ENCODE measurements at regions not wholly inside any gene's neighbourhood (a gene's known extent, or its start where the extent isn't known, plus 50 kb on each side); places are given as distances from the start of the nearest gene placed in this dataset.

DNA sequence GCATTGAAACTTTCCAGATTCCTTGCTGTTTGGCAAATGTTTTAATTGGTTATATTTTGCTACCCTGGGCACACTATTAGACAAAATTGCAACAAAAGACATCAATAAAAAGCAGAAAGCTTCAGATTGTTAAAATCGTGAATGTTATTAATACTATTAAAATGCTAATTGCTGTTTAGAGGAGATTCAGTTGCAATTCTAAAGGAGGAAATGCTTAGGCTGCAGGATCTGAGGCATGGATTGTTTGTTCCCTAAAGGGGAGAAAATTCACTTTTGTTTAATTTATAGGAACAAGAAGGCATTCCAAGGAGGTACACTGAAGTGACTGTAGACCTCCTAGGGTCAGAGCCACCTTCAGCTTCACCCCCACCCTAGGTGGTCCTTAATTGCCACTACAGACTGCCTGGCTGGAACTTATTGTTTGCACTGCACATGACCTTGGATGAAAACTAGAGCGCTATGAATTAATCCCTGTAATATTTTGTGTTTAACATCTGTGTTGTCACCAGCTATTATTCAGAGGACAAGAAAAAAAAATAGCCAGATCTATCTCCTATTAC is 1266.9 kb upstream of the ADGRL2 start:
- TF ChIP-seq NFIC (IDR thresholded peaks at IDR 0.05) (no peak), FOXM1 (IDR thresholded peaks at IDR 0.05; ENCODE audit: borderline replicate concordance, low read depth) (no peak), YY1 (IDR thresholded peaks at IDR 0.05; ENCODE audit: low read depth) (no peak), RAD21 (IDR thresholded peaks at IDR 0.05; ENCODE audit: low read depth) (no peak), TAF1 (IDR thresholded peaks at IDR 0.05; ENCODE audit: low read depth) (no peak), EGR1 (IDR thresholded peaks at IDR 0.05) (no peak), CEBPB (IDR thresholded peaks at IDR 0.05) (no peak), EP300 (IDR thresholded peaks at IDR 0.05; ENCODE audit: borderline replicate concordance) (no peak), TCF12 (IDR thresholded peaks at IDR 0.05; ENCODE audit: low read depth) (no peak), TEAD4 (IDR thresholded peaks at IDR 0.05) (no peak)
- TF ChIP-seq, protein P1, sequence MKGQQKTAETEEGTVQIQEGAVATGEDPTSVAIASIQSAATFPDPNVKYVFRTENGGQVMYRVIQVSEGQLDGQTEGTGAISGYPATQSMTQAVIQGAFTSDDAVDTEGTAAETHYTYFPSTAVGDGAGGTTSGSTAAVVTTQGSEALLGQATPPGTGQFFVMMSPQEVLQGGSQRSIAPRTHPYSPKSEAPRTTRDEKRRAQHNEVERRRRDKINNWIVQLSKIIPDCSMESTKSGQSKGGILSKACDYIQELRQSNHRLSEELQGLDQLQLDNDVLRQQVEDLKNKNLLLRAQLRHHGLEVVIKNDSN (IDR thresholded peaks at IDR 0.05): no peak
- TF ChIP-seq, protein P2, sequence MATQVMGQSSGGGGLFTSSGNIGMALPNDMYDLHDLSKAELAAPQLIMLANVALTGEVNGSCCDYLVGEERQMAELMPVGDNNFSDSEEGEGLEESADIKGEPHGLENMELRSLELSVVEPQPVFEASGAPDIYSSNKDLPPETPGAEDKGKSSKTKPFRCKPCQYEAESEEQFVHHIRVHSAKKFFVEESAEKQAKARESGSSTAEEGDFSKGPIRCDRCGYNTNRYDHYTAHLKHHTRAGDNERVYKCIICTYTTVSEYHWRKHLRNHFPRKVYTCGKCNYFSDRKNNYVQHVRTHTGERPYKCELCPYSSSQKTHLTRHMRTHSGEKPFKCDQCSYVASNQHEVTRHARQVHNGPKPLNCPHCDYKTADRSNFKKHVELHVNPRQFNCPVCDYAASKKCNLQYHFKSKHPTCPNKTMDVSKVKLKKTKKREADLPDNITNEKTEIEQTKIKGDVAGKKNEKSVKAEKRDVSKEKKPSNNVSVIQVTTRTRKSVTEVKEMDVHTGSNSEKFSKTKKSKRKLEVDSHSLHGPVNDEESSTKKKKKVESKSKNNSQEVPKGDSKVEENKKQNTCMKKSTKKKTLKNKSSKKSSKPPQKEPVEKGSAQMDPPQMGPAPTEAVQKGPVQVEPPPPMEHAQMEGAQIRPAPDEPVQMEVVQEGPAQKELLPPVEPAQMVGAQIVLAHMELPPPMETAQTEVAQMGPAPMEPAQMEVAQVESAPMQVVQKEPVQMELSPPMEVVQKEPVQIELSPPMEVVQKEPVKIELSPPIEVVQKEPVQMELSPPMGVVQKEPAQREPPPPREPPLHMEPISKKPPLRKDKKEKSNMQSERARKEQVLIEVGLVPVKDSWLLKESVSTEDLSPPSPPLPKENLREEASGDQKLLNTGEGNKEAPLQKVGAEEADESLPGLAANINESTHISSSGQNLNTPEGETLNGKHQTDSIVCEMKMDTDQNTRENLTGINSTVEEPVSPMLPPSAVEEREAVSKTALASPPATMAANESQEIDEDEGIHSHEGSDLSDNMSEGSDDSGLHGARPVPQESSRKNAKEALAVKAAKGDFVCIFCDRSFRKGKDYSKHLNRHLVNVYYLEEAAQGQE (IDR thresholded peaks at IDR 0.05; ENCODE audit: low read depth): no peak

DNA sequence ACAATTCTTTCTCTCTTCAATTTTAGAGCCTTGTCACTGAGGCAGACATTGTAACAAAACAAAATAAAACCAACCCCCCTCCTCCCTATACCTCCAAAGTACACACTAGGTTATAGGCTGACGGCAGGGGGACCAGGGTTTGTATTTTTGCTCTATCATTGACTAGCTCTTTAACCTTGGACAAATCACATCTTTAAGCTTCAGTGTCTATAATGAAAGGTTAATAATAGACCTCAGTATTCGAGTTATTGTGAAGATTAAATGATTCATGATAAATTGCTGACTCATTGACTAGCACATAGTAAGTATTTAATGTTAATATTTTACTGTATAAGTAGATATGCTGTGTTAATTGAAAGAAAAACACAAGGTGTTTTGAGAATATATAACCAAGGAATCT is 1267.6 kb upstream of the ADGRL2 start:
- TF ChIP-seq TEAD4 (IDR thresholded peaks at IDR 0.05): no peak
- no peak for TF ChIP-seq RAD21 (IDR thresholded peaks at IDR 0.05; ENCODE audit: low read depth)
- TF ChIP-seq, protein P2 (IDR thresholded peaks at IDR 0.05; ENCODE audit: low read depth): no peak
- TF ChIP-seq, protein P1 (IDR thresholded peaks at IDR 0.05): no peak

DNA sequence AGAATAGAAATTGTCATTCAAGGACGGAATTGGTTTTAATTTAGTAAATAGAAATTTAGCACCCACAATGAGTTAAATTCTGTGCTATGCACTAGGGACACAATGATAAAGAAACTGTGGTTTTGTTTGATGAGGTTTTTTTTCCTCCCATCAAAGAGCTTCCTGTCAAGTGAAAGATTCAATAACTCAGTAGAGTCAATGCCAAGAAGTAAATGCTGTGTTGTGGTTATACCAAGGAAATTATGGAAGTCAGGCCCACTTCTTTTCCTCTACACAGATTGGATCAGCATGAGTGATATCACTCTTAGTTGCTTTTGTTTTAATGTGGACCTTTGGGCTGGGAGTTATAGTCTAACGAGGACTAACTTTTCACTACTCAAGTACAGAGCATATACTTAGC is 1269.6 kb upstream of the ADGRL2 start:
- TF ChIP-seq RAD21 (IDR thresholded peaks at IDR 0.05; ENCODE audit: low read depth): no peak
- no peak for TF ChIP-seq CREB1 (IDR thresholded peaks at IDR 0.05; ENCODE audit: low read depth)
- TF ChIP-seq FOXM1 (IDR thresholded peaks at IDR 0.05; ENCODE audit: borderline replicate concordance, low read depth): no peak
- TF ChIP-seq TEAD4 (IDR thresholded peaks at IDR 0.05): no peak
- TF ChIP-seq, protein P3, sequence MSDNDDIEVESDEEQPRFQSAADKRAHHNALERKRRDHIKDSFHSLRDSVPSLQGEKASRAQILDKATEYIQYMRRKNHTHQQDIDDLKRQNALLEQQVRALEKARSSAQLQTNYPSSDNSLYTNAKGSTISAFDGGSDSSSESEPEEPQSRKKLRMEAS (IDR thresholded peaks at IDR 0.05): no peak
- TF ChIP-seq, protein P2 (IDR thresholded peaks at IDR 0.05; ENCODE audit: low read depth): no peak
- no peak for TF ChIP-seq TAF1 (IDR thresholded peaks at IDR 0.05; ENCODE audit: low read depth)
- no peak for TF ChIP-seq EP300 (IDR thresholded peaks at IDR 0.05; ENCODE audit: borderline replicate concordance)
- TF ChIP-seq YY1 (IDR thresholded peaks at IDR 0.05; ENCODE audit: low read depth): no peak
- no peak for TF ChIP-seq NFIC (IDR thresholded peaks at IDR 0.05)
- no peak for TF ChIP-seq CEBPB (IDR thresholded peaks at IDR 0.05)
- TF ChIP-seq TCF12 (IDR thresholded peaks at IDR 0.05; ENCODE audit: low read depth): no peak
- no peak for TF ChIP-seq ZBTB7A (IDR thresholded peaks at IDR 0.05; ENCODE audit: low read depth)
- TF ChIP-seq, protein P1 (IDR thresholded peaks at IDR 0.05): no peak
- TF ChIP-seq EGR1 (IDR thresholded peaks at IDR 0.05): no peak

DNA sequence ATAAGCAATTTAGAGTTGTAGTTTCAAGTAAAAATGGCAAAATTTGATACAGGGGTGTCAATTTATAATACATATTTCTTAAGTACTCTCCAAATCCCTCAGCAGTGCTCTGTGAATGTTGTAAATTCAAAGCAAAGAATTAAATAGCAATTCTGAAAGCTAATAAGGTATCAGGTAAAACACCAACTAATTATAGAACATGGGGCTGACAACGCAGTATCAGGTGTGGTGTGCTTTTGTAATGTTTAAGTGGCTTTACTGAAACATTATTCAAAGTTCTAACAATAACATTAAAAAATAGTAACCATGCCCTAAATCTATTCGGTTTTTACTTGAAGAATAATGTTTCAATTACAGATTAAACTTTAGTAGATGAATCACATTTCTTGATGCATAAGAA is 1271.2 kb upstream of the ADGRL2 start:
- TF ChIP-seq, protein P2 (IDR thresholded peaks at IDR 0.05; ENCODE audit: low read depth): no peak
- TF ChIP-seq TCF12 (IDR thresholded peaks at IDR 0.05; ENCODE audit: low read depth) (no peak), FOXM1 (IDR thresholded peaks at IDR 0.05; ENCODE audit: borderline replicate concordance, low read depth) (no peak), CEBPB (IDR thresholded peaks at IDR 0.05) (no peak), TAF1 (IDR thresholded peaks at IDR 0.05; ENCODE audit: low read depth) (no peak), ZBTB7A (IDR thresholded peaks at IDR 0.05; ENCODE audit: low read depth) (no peak), EP300 (IDR thresholded peaks at IDR 0.05; ENCODE audit: borderline replicate concordance) (no peak), CREB1 (IDR thresholded peaks at IDR 0.05; ENCODE audit: low read depth) (no peak), RAD21 (IDR thresholded peaks at IDR 0.05; ENCODE audit: low read depth) (no peak), TEAD4 (IDR thresholded peaks at IDR 0.05) (no peak), EGR1 (IDR thresholded peaks at IDR 0.05) (no peak), YY1 (IDR thresholded peaks at IDR 0.05; ENCODE audit: low read depth) (no peak), NFIC (IDR thresholded peaks at IDR 0.05) (no peak)
- TF ChIP-seq, protein P3 (IDR thresholded peaks at IDR 0.05): no peak
- TF ChIP-seq, protein P1 (IDR thresholded peaks at IDR 0.05): no peak
